Left lung (tissue), 4 donors: ENCODE measurements at regions not wholly inside any gene's neighbourhood (a gene's known extent, or its start where the extent isn't known, plus 50 kb on each side); places are given as distances from the start of the nearest gene placed in this dataset.
A peak's percentile ranks its signal among the peaks of the same experiment; 100 is the strongest.

Experiments
- ATAC-seq: fragments of 200-7000 bp; cut with Tn5 transposase; one replicate; pipeline ENCODE4 v1.9.1; 2020; ENCODE audit warnings: moderate library complexity
- DNase-seq, 4 donors: peaks; one replicate each; pipeline ENCODE4 v3.0.0-alpha.2; 2013 to 2020
- H3K27ac ChIP-seq, 2 donors: fragments of 200-600 bp; sonication (generic) in 1 of 2; one replicate each; pipeline versions ENCODE4 v1.5.0 to v1.8.0; 2020 to 2021
- H3K27me3 ChIP-seq, 2 donors: fragments of 200-600 bp; sonication (generic) in 1 of 2; one replicate each; pipeline versions ENCODE4 v1.5.0 to v1.8.0; 2020 to 2021
- H3K36me3 ChIP-seq, 2 donors: fragments of 200-600 bp; sonication (generic) in 1 of 2; one replicate each; pipeline versions ENCODE4 v1.5.0 to v1.8.0; 2020 to 2021
- H3K4me1 ChIP-seq, 2 donors: fragments of 200-600 bp; one replicate each; pipeline ENCODE4 v1.8.0; 2021
- H3K4me3 ChIP-seq, 2 donors: fragments of 200-600 bp; sonication (generic) in 1 of 2; one replicate each; pipeline versions ENCODE4 v1.5.0 to v1.8.0; 2020 to 2021; ENCODE audit warnings: mild to moderate bottlenecking in 1 of 2
- H3K9me3 ChIP-seq, 2 donors: fragments of 200-600 bp; sonication (generic) in 1 of 2; one replicate each; pipeline versions ENCODE4 v1.5.0 to v1.8.0; 2020 to 2021
- CTCF ChIP-seq, 2 donors: fragments of 200-600 bp; sonication (generic) in 1 of 2; IDR thresholded peaks; one replicate each; pipeline versions ENCODE4 v1.5.0 to v1.8.0; 2021; ENCODE audit warnings: antibody characterized with exemption in 2 of 2
- intact Hi-C, 2 donors: fragments of 100-400 bp; cut with DNase I; formaldehyde crosslinking; loops; one replicate each; pipeline versions ENCODE4 v1.11.2 to v1.14.2; 2022
- donor health status: DM: no; HTN: yes; CAD: no.
- donor health status: DM: no; HTN: no; CAD: no.

GRCh38 chr18:76544511-76545345 lies 49.7 kb upstream of the ZNF516 start:
- peaks cover 0 to 32% of the 10 kb centered on the region in 2 donors for H3K4me1 ChIP-seq
- no peak for ATAC-seq
- no peaks in the 10 kb centered on the region for H3K9me3 ChIP-seq
- no peak overlapping the region for H3K4me3 ChIP-seq
- no peak for TF ChIP-seq CTCF (IDR thresholded peaks at IDR 0.05)
- no peaks in the 10 kb centered on the region for H3K36me3 ChIP-seq
- no peak for DNase-seq
- intact Hi-C loops = no loop called here
- no peaks in the 10 kb centered on the region for H3K27me3 ChIP-seq
- peak overlapping the region in 1 of 2 donors; percentile 82 for H3K27ac ChIP-seq
